Left lung (tissue), 4 donors: ENCODE measurements at regions not wholly inside any gene's neighbourhood (a gene's known extent, or its start where the extent isn't known, plus 50 kb on each side); places are given as distances from the start of the nearest gene placed in this dataset.
"Not testable (repeated sequence)": the region's sequence is repeated elsewhere in the genome, so short reads cannot be mapped to it uniquely, and the experiment has no call there.

Source experiments
- ATAC-seq: fragments of 200-7000 bp; cut with Tn5 transposase; one replicate; pipeline ENCODE4 v1.9.1; 2020; ENCODE audit warnings: moderate library complexity
- DNase-seq, 4 donors: peaks; one replicate each; pipeline ENCODE4 v3.0.0-alpha.2; 2013 to 2020
- H3K27ac ChIP-seq, 2 donors: fragments of 200-600 bp; sonication (generic) in 1 of 2; one replicate each; pipeline versions ENCODE4 v1.5.0 to v1.8.0; 2020 to 2021
- H3K27me3 ChIP-seq, 2 donors: fragments of 200-600 bp; sonication (generic) in 1 of 2; one replicate each; pipeline versions ENCODE4 v1.5.0 to v1.8.0; 2020 to 2021
- H3K36me3 ChIP-seq, 2 donors: fragments of 200-600 bp; sonication (generic) in 1 of 2; one replicate each; pipeline versions ENCODE4 v1.5.0 to v1.8.0; 2020 to 2021
- H3K4me1 ChIP-seq, 2 donors: fragments of 200-600 bp; one replicate each; pipeline ENCODE4 v1.8.0; 2021
- H3K4me3 ChIP-seq, 2 donors: fragments of 200-600 bp; sonication (generic) in 1 of 2; one replicate each; pipeline versions ENCODE4 v1.5.0 to v1.8.0; 2020 to 2021; ENCODE audit warnings: mild to moderate bottlenecking in 1 of 2
- H3K9me3 ChIP-seq, 2 donors: fragments of 200-600 bp; sonication (generic) in 1 of 2; one replicate each; pipeline versions ENCODE4 v1.5.0 to v1.8.0; 2020 to 2021
- CTCF ChIP-seq, 2 donors: fragments of 200-600 bp; sonication (generic) in 1 of 2; IDR thresholded peaks; one replicate each; pipeline versions ENCODE4 v1.5.0 to v1.8.0; 2021; ENCODE audit warnings: antibody characterized with exemption in 2 of 2
- intact Hi-C, 2 donors: fragments of 100-400 bp; cut with DNase I; formaldehyde crosslinking; loops; one replicate each; pipeline versions ENCODE4 v1.11.2 to v1.14.2; 2022
- donor health status: DM: no; HTN: yes; CAD: no.
- donor health status: DM: no; HTN: no; CAD: no.

- intact Hi-C loops, result no loop called here
- H3K9me3 ChIP-seq, result no peaks in the 10 kb centered on the region
- no peaks in the 10 kb centered on the region for H3K27me3 ChIP-seq
- no peaks in the 10 kb centered on the region for H3K36me3 ChIP-seq
- ATAC-seq (peak; percentile 87), DNase-seq (peak in 2 of 4 donors; percentile 27 to 35)
- no peaks in the 10 kb centered on the region for H3K4me1 ChIP-seq
- TF ChIP-seq CTCF (IDR thresholded peaks at IDR 0.05), result no peak
- no peak overlapping the region for H3K27ac ChIP-seq
- no peak overlapping the region for H3K4me3 ChIP-seq
These were observed 696.3 kb upstream of the SLC35B3 start for GRCh38 chr6:9131616-9132015.

- no peak for TF ChIP-seq CTCF (IDR thresholded peaks at IDR 0.05)
- Histone ChIP-seq H3K9me3 (no peaks in the 10 kb centered on the region), H3K27me3 (no peaks in the 10 kb centered on the region), H3K27ac (no peak overlapping the region), H3K4me1 (no peaks in the 10 kb centered on the region), H3K4me3 (no peak overlapping the region), H3K36me3 (no peaks in the 10 kb centered on the region)
- ATAC-seq (no peak), DNase-seq (no peak)
- intact Hi-C loops, result no loop called here
These were observed 695.9 kb upstream of the SLC35B3 start for GRCh38 chr6:9131201-9131600.

- ATAC-seq, result no peak
- intact Hi-C loops, result no loop called here
These were observed 693.6 kb upstream of the SLC35B3 start for GRCh38 chr6:9128970-9129369.

GRCh38 chr6:9126878-9127560 lies 691.7 kb upstream of the SLC35B3 start:
- no peak overlapping the region for H3K4me3 ChIP-seq
- DNase-seq (no peak), ATAC-seq (no peak)
- no peaks in the 10 kb centered on the region for H3K36me3 ChIP-seq
- intact Hi-C loops, result no loop called here
- no peak overlapping the region for H3K27ac ChIP-seq
- no peak for TF ChIP-seq CTCF (IDR thresholded peaks at IDR 0.05)
- H3K4me1 ChIP-seq, result no peaks in the 10 kb centered on the region
- H3K9me3 ChIP-seq, result no peaks in the 10 kb centered on the region
- H3K27me3 ChIP-seq, result no peaks in the 10 kb centered on the region

More at GRCh38 chr6:9128970-9129369, 693.6 kb upstream of the SLC35B3 start:
- H3K27me3 ChIP-seq, result no peaks in the 10 kb centered on the region
- H3K27ac ChIP-seq, result no peak overlapping the region
- no peak overlapping the region for H3K4me3 ChIP-seq
- no peaks in the 10 kb centered on the region for H3K36me3 ChIP-seq
- H3K9me3 ChIP-seq, result no peaks in the 10 kb centered on the region
- TF ChIP-seq CTCF (IDR thresholded peaks at IDR 0.05), result no peak
- DNase-seq, result no peak
- H3K4me1 ChIP-seq, result no peaks in the 10 kb centered on the region

- intact Hi-C loops, H3K27me3 ChIP-seq, H3K4me3 ChIP-seq, H3K9me3 ChIP-seq, H3K27ac ChIP-seq, ATAC-seq, H3K4me1 ChIP-seq, DNase-seq, H3K36me3 ChIP-seq: not testable (repeated sequence)
These were observed 690.7 kb upstream of the SLC35B3 start for GRCh38 chr6:9126034-9126433.

GRCh38 chr6:9121549-9121948 lies 686.2 kb upstream of the SLC35B3 start:
- ATAC-seq (no peak), DNase-seq (peak in 1 of 4 donors; percentile 14)
- Histone ChIP-seq H3K27ac (no peak overlapping the region), H3K9me3 (no peaks in the 10 kb centered on the region), H3K4me3 (no peak overlapping the region), H3K36me3 (no peaks in the 10 kb centered on the region), H3K27me3 (no peaks in the 10 kb centered on the region), H3K4me1 (no peaks in the 10 kb centered on the region)
- intact Hi-C loops, result no loop called here
- TF ChIP-seq CTCF (IDR thresholded peaks at IDR 0.05), result no peak
